GM21447 (cell line): ENCODE measurements at regions not wholly inside any gene's neighbourhood (a gene's known extent, or its start where the extent isn't known, plus 50 kb on each side); places are given as distances from the start of the nearest gene placed in this dataset.
"Not testable (repeated sequence)": the region's sequence is repeated elsewhere in the genome, so short reads cannot be mapped to it uniquely, and the experiment has no call there.

ENCODE experiments used
- ATAC-seq: cut with Tn5 transposase; IDR thresholded peaks from one replicate; pipeline ENCODE4 v1.9.1; 2021; ENCODE audit not compliant: unreplicated experiment

DNA sequence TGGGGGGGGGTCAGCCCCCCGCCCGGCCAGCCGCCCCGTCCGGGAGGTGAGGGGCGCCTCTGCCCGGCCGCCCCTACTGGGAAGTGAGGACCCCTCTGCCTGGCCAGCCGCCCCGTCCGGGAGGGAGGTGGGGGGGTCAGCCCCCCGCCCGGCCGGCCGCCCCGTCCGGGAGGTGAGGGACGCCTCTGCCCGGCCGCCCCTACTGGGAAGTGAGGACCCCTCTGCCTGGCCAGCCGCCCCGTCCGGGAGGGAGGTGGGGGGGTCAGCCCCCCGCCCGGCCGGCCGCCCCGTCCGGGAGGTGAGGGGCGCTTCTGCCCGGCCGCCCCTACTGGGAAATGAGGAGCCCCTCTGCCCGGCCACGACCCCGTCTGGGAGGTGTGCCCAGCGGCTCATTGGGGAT, 210.7 kb upstream of the RPL34 start:
- not testable (repeated sequence) for ATAC-seq

DNA sequence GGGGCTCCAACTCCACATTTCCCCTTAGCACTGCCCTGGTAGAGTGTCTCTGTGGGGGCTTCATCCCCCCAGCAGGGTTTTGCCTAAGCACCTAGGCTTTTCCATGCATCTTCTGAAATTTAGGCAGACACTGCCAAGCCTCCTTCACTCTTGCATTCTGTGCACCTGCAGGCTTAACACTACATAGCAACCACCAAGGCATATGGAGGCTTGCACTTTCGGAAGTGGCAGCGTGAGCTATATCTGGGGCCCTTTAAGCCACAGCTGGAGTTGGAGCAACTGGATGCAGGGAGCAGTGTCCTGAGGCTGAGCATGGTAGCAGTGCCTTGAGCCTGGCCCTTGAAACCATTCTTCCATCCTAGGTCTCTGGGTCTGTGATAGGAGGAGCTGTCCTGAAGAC, 214.8 kb upstream of the RPL34 start:
- ATAC-seq = no peak

DNA sequence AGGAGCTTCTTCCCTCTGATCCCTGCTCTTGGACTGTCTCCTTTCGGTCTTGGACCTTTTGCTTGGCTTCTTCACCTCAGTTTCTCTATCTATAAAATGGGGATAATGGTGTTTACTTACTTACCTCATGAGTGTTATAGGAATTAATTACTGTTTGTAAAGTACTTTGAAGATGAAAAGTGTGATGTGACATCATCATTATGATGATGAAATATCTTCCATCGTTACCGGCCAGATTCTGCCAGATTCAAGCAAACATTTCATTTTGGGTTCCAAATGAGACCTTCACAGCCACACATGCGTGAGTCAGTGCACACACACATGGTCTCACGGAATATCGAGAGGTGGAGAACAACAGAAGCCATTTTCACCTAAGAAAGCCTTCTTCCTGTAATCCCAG, 220.1 kb upstream of the RPL34 start:
- ATAC-seq = no peak

DNA sequence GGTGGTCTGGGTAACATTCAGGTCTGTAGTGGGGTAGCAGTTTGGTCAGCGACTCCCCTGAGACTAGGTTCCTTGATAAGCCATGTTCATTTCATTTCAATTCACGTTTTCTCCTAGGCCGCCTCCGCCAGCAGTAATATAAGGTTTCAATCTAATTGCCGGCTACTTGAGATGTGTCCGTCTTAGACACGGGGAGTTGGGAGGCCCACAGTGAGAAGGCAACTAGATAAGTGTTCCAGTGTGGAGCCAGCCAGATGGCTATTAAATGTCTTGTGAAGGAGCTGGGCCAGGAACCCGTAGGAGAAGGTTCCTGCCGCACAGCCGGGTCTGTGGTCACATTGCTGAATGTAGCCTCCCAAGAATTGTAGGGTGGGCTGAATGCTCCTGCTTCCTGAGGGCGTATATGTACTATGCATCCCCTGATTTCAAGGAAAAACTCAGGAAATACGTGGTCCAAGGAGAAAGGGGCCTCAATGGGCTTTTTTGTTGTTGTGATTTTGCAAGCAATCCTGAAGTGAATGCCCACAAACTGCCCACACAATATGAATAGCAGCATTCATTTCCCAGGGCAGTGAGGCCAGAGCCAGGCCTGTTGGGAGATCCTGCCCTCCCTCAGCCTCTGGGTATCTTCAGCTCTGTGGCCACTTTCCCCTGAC, 220.6 kb upstream of the RPL34 start:
- no peak for ATAC-seq

DNA sequence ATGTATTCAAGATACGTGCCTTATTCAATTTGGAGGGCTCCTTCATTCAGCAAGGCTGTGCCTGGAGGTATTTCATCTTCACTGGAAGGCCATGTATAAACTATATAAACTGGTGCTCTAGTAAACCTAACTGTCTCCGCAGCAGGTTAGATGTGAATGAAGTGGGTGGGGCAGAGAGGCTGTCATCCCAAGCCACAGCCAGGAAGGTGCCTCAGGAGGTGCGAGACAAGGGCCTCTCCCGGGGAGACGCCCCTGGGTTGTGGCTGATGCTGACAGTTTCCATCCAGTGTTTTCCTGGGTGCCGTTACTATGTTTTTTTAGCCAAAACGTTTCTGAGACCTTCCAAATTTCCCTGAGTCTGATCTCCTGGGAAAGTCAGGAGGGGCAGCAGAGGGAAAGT, 221.5 kb upstream of the RPL34 start:
- ATAC-seq = no peak

DNA sequence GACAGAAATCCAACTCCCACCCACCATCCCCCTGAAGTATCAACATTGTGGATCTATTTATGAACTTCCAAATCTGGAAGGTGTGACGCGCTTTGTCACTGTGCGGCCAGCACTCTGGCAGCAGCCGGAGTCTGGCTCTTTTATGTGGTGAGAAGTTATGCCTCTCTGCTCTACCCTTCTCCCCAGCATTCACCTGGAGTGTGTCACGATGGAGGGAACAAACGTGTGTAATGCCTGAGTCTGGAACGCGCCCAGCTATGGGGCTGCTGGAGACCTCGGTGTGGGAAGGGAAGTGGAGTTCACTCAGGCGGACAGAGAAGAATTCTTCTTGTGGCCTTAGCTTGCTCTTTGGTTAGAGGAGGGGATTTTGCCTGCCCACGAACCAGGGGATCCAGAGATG, 222.1 kb upstream of the RPL34 start:
- ATAC-seq = no peak

DNA sequence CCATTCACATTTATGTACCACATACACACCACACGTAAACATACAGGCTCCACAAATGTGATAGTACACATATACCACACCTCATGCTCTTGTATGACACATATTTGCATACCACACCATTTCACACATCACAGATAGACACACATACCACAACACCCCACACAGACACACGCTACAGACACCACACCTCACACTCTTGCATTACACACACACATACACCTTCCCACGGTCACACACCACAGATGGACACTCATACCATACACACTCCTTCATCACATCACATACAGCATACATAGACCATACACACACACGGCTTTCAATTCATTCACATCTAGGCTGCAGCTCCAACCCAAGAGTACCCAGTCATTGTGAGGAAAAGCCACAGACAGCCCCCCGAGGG, 222.5 kb upstream of the RPL34 start:
- ATAC-seq = no peak

DNA sequence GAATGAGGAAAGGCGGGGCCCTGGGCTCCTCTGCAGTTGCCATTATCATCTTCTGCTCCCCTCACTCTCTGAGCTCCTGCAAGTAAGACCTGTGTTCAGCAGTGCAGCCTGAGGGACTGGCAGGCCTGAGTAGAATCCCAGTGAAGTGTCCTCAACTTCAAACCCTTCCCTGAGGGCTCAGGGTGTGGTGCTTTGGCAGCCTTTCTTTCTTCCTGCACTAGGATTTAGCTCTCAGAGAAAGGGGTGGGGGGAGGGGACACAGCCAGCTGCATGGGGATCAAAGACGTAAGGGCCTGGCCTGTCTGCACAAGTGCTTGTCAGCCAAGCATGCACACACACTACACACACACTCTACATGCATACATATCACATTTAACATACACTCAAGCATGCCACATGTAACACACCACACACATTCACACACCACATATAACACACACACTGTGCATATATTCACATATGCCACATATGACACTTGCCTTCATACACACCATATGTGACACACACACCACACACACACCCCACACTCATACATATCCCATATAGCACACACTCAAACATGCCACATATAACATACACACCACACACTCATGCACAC, 223.4 kb upstream of the RPL34 start:
- no peak for ATAC-seq

DNA sequence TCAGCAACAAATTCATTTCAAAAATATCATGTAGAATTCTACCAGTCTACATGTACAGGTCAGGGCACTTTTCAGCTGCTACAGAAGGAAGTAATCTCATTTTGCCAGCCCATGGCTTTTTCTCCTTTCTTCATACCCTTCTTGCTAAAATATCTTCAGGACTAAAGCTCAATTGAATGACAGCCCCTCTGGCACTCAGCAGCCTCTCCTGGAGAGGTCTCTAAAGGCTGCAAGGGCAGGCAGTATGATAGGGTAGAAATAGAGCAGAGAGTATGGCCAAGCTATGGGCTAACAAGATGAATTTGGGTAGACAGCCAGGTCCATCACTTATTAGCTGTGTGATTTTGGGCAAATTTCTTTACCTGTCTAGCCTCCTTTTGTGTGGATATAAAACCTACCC, 224.6 kb upstream of the RPL34 start:
- ATAC-seq = no peak

DNA sequence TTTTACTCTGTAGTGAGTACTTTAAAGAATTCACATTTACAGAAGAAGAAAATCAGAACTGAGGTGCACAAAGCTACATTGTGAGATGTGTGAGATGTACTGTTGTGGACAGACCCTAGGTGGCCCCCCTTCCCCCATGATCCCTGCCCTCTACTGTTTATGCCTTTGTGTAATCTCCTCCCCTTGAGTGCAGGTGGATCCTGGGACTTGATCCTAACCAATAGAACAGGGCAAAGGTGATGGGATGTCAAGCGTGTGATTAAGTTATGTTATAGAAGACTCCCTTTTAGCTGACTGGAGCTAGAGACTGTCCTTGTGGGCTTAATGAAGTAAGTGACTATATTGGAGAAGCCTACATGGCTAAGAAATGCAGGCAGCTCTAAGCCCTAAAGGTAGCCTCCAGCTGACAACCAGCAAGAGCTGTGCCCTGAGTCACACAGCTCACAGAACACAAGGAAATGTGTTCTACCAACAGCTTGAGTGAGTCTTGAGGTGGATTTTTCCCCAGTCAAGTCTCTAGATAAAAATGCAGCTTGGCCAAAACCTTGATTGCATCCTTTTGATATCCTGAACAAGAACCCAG, 225.2 kb upstream of the LEF1 start:
- no peak for ATAC-seq

DNA sequence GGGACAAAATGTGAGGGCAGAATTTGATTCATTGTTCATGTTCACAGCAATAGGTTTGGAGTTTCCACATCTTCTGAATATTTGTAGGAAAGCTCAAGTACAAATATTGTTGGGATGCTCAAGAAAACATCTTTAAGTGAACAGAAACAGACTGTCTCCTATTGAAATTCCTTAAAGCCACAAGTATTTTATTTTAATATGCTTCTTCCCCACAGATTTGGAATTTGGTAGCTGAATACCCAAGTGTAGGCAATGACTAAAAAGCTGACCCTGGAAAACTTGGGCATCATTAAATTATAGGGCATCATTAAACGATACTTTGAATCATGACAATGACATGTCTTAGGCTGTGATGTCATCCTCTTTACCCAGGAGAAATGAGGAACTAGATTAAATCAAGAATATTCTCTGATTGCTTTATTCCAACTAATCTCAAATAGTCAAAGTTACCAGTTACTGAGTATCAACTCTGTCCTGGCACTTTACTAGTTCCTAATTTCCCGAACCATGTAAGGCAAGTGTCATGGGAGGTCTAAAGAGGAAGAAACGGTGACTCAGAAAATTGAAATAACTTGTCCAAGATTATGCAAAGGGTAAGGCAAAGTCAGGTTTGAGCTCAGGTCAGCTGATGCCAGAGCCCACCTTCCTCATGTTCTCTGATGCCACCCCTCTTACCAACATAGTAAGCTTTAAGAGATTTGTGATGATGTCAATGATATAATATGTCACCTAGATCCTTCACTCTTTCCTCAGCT, 223.1 kb upstream of the LEF1 start:
- no peak for ATAC-seq

DNA sequence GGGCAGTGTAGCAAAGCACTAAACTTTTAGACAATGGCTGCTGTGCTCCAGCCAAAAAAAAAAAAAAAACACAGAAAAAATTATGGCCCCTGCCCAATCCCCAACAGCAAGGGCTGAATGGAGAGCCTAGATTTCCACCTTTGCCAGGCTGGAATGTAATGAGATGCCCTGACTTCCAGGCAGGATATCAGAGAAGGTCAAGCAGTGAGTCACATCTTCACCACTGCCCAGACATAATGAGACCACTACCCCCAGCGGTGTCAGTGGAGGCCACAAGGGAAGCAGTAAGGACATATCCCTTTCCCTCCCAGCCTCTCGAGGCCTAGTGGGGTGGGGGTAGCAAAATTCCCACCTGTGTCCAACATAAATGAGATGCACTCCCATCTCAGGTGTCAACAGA, 216.3 kb upstream of the LEF1 start:
- ATAC-seq = peak; percentile 22

DNA sequence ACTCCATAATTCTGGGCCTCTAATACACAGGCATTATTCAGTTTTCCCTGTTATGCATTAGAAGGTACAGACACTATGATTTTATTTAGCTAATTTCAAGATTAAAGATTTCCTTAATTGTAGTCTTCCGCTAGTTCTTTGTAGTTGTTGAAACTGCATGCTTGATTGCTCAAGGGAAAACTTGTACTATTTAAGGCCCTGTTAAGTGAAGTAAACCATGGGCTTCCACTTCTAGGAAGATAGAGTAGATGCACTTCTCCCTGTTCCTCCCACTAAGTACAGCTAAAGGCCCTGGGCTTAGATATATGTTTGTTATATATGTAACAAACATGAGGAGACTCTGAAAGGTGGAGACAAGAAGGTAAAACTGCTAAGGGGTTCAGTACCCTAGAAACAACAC, 215.8 kb upstream of the LEF1 start:
- ATAC-seq = peak; percentile 75

DNA sequence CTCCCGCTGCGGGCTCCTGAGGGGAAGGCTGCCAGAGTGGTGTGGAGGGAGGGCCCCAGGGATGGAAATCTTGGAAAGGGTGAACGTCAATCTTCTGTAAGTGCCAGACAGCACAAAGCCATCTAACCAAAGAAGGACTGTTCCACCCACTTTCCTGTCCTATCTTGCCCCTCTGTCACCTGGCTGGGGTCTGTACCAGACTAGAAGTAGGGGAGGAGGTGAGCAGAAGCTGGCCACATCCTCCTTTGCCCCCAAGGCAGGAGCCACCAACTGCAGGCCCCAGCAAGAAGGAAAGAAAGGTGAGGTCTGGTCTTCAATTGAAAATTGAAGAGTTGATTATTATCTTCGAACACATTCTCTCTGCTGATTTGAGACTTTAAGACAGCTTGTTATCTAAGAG, 214.4 kb upstream of the LEF1 start:
- no peak for ATAC-seq

DNA sequence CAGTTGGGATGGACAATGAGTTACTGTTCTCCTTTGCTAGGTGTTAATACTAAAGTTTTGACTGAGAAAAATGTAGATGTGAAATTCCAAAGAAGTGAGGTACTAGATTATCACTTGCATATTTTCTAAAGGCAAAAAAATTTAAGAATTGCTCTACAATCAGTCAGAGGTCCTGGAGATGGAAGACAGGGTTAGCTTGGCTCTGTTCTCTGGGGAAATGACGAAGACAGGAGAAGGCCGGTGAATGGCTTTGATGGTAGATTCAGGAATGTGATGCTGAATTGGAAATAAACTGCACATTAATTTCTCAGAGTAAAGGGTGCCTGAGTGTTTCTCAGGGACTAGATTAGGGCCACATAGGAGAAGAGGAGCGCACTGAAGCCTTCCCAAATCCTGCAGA, 214.0 kb upstream of the LEF1 start:
- no peak for ATAC-seq

DNA sequence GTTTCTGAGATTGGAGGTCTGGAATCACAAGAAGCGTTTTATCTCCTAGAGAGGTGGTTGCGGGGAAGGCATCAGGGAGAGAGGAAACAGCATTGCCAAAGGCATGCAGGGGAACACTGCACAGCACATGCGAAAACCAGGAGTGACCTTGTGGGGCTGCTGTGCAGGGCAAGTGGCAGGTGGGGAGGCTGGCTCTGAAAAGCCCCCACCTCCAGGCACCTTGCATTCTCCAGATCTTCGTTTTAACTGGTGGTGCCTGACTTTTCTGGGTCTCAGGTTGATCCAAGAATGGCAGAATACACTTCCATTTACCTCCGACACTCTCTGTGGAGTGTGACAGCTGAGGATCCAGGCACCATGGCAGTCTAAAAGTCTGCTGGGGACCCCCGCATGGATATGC, 209.4 kb upstream of the LEF1 start:
- no peak for ATAC-seq

DNA sequence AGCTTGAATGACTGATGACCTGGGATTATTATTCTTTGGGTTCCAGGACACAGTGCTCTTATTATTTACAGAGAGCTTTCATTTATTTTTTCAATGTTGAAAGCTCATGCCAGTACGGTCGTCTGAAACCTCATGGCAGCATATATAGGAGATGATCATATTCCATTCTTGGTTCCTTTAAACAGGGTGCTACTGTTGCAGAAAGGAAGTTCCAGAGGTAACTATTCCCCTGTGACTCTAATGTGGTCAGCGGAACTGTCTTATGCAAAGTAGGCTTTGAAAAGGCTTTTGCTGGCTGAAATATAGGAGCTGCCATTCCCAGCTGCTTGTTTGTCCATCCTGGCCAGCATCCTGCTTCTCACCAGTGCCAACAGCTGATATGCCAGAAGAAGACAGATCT, 208.3 kb upstream of the LEF1 start:
- ATAC-seq = no peak

DNA sequence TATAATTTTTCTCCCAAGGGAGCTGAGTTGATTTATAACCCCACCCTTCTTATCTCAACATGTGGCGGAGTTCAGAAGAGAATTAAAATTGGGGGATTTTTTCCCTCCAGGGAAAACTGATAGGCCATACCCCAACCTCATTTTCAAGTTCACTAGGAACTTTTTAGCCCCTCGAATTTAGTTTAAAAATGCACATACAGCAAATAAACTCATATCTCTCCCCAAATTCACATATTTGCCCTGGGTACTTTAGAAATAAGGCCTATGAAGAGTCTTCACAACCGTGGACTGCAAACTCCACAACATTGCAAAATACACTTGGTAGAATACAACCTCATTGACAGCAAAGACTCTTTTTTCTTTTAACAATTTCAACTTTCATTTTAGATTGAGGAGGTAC, 206.7 kb upstream of the LEF1 start:
- ATAC-seq = no peak

DNA sequence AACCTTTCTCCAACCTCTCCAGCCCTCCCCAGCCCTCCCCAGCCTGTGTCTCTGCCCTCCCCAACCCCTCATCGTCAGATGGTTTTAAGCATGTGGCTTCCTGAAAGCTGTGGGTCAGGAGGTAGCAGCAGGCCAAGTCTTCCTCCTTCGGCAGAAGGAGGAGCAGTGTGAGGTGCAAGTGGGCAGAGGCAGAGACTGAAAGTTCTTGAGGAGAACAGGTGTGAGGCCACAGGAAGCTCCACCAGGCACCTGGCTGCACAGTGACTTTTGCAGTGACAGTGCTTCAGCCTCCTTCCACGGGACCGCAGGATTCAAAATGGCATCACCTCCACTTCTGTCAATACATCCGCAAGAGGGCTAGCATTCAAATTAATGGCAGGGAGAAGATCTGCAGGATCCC, 203.9 kb upstream of the LEF1 start:
- no peak for ATAC-seq

DNA sequence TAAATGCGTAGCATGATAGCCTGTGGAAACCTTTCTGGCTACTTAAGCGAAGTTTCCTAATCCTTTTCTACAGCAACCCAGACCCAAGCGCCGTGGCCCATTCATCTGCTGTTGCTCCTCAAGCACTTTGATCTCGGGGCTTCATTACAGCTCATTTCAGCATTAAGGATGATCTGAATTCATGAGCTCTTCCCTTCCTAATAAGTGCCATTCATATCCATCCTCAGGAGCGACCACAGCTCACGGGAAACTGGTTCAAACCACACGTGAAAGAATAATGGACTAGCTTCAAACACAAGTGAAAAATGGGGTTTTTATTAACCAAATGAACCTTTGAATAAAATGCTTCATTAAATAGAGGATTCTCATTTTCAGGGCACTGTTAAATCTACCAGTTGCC, 202.6 kb upstream of the LEF1 start:
- no peak for ATAC-seq

DNA sequence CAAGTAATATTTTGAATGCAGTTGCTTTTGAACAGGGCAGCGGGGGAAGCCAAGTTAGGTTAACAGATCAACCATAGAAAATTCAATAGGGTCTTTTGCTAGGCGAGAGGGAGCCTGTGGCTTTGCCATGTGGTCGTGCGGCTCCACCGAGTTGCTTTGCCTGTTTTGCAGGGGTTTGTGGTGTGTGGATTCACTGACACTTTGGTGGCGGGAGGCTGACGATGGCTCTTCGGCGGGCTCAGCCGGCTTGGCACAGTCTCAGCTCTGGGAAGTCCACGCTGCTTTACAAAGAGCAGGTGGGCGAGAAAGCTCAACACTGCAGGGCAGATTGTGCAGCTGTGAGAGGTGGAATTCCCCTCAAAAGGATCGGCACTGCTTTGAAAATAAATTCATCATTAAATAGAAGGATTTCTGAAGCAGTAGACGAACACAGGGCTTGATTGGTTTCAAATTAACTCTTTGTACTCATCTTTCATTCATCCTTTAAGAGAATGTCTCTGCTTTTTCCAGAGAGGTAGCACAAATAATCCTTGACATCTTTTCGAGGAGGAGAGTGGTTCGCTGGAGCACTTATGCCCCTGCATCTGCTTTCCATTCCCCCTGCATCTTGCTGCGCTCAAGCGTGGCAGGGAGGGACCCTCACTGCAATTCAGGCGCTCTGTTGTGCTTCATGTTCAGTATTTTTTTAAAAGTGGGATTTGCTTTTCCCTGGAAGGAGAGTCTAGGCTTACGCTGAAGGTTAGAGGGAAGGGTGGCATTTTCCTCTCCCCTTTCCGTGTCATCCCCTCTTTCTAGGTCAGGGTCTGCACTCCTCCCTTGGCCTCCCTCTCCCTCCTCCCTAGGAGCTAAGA, 201.8 kb upstream of the LEF1 start:
- ATAC-seq = no peak
